ENCODE measurements at regions not wholly inside any gene's neighbourhood (a gene's known extent, or its start where the extent isn't known, plus 50 kb on each side); places are given as distances from the start of the nearest gene placed in this dataset.
A peak's percentile ranks its signal among the peaks of the same experiment; 100 is the strongest.

- Histone ChIP-seq H3K4me1 (ENCODE audit: control insufficient read depth, insufficient read depth, low read length) (peaks cover 6% of the 10 kb centered on the region), H3K9me3 (ENCODE audit: control insufficient read depth, insufficient read depth, low read length) (no peaks in the 10 kb centered on the region), H4K5ac (ENCODE audit: low read depth, low read length) (no peak overlapping the region), H3K27ac (ENCODE audit: insufficient read depth, low read length) (no peak overlapping the region), H2AFZ (replicated peaks; ENCODE audit: low read length, poor library complexity) (peak overlapping the region; percentile 34), H3K18ac (ENCODE audit: low read depth, low read length) (no peak overlapping the region), H3K9ac (ENCODE audit: low read depth, low read length) (no peak overlapping the region), H2AK5ac (ENCODE audit: low read depth, low read length) (0 out of 2 replicates have a peak overlapping the region, but pooled peaks have one; percentile 9), H3K27me3 (ENCODE audit: control insufficient read depth, insufficient read depth, low read length) (peaks cover 2% of the 10 kb centered on the region; the same call in 1 of the 2 replicates), H3K79me1 (ENCODE audit: low read depth in 1 of 2, low read length in 2 of 2) (no peaks in the 10 kb centered on the region), H4K8ac (ENCODE audit: low read depth in 2 of 2, low read length in 2 of 2) (no peak overlapping the region), H2BK15ac (ENCODE audit: low read depth, low read length) (0 out of 3 replicates have a peak overlapping the region, but pooled peaks have one; percentile 47), H2AK9ac (replicated peaks; ENCODE audit: low read depth, low read length, poor library complexity) (no peak overlapping the region), H3K56ac (ENCODE audit: extremely low read depth, insufficient read depth, low read length) (no peak overlapping the region), H3K36me3 (ENCODE audit: control insufficient read depth, insufficient read depth, low read length) (no peaks in the 10 kb centered on the region), H3K23ac (ENCODE audit: low read depth, low read length) (no peak overlapping the region), H4K20me1 (ENCODE audit: insufficient read depth, low read length) (no peaks in the 10 kb centered on the region), H3K4ac (ENCODE audit: low read depth, low read length) (no peak overlapping the region), H3K4me2 (ENCODE audit: low read depth, low read length) (no peak overlapping the region), H2BK5ac (ENCODE audit: low read depth, low read length, poor library complexity, severe bottlenecking) (no peak overlapping the region), H2BK120ac (ENCODE audit: low read depth, low read length) (no peak overlapping the region), H4K91ac (ENCODE audit: insufficient read depth, low read depth, low read length) (no peak overlapping the region), H3K14ac (replicated peaks; ENCODE audit: low read depth, low read length) (no peak overlapping the region), H3K9me1 (ENCODE audit: insufficient read depth, low read length) (no peaks in the 10 kb centered on the region), H3K4me3 (ENCODE audit: insufficient read depth, low read depth, low read length) (no peak overlapping the region), H2BK20ac (ENCODE audit: low read depth, low read length) (no peak overlapping the region)
- intact Hi-C loops (cut with micrococcal nuclease): no loop called here
- DNase-seq (no peak), ATAC-seq (ENCODE audit: low read depth) (no peak)
- TF ChIP-seq RAD21 (IDR thresholded peaks at IDR 0.05; ENCODE audit: low read length) (0 out of 2 replicates have a peak, but pooled peaks have one; percentile 5), CEBPB (IDR thresholded peaks at IDR 0.05; ENCODE audit: low read depth, low read length) (no peak), MXI1 (IDR thresholded peaks at IDR 0.05; ENCODE audit: borderline replicate concordance, low read depth, low read length) (no peak), BHLHE40 (IDR thresholded peaks at IDR 0.05; ENCODE audit: low read depth, low read length) (no peak)
- dilution Hi-C loops (cut with HindIII; ENCODE audit: low sequenced_read_pairs, unreplicated experiment): no loop called here
- 67% methylated on average over 4 of the region's 4 CpGs; no CpG with 5 or more reads in 1 of the 2 experiments for WGBS, 2 experiments (ENCODE audit: extremely low coverage in 2 of 2, insufficient read length in 1 of 2)
- CTCF ChIA-PET: interaction anchor here (0.5 to 0.7 kb wide), 2 partner anchors 47 to 221 kb away, joined by 3 read pairs; no protein-coding TSS in a partner anchor
- no TSS peak for BruUV-seq (replicated peaks)
- in situ Hi-C loops (cut with MboI; ENCODE audit: low sequenced_read_pairs): no loop called here
- POLR2A ChIA-PET (ENCODE audit: unreplicated experiment): no interaction called here
Measured at GRCh38 chr3:187971629-187972028, 182.3 kb upstream of the LPP start.

Data from IMR-90 (cell line).